ENCODE measurements at regions not wholly inside any gene's neighbourhood (a gene's known extent, or its start where the extent isn't known, plus 50 kb on each side); places are given as distances from the start of the nearest gene placed in this dataset.

DNA sequence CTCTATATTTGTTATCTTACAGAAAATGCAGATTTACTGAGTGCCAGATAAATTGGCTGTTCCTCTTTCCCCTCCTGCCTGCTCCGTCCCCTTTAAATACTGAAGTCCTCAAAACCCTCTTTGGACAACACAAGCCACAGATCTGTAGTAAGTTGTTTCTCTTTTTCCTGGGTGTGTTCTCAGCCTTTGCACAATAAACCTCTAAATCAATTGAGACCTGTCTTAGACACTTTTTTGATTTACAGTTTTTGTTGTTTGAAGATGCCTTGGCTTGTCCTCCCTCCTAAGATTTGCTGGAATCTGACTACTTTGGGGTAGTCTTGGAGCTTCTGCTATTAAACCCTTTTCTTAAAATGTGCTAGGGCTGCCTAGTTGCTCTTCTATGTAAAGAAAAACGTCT lies 60.9 kb upstream of the EIF2S2 start:
- Histone ChIP-seq H3K27me3 (no peaks in the 10 kb centered on the region), H3K4me3 (no peak overlapping the region), H3K36me3 (replicated peaks in 1 of 2) (no peaks in the 10 kb centered on the region), H3K9me3 (replicated peaks in 1 of 3) (no peaks in the 10 kb centered on the region), H3K4me1 (replicated peaks in 1 of 2) (no peaks in the 10 kb centered on the region), H3K27ac (no peak overlapping the region)
- 55 to 59% (median 57%) methylated on average over 2 of the region's 2 CpGs for WGBS, 4 donors
- TF ChIP-seq, protein P1, sequence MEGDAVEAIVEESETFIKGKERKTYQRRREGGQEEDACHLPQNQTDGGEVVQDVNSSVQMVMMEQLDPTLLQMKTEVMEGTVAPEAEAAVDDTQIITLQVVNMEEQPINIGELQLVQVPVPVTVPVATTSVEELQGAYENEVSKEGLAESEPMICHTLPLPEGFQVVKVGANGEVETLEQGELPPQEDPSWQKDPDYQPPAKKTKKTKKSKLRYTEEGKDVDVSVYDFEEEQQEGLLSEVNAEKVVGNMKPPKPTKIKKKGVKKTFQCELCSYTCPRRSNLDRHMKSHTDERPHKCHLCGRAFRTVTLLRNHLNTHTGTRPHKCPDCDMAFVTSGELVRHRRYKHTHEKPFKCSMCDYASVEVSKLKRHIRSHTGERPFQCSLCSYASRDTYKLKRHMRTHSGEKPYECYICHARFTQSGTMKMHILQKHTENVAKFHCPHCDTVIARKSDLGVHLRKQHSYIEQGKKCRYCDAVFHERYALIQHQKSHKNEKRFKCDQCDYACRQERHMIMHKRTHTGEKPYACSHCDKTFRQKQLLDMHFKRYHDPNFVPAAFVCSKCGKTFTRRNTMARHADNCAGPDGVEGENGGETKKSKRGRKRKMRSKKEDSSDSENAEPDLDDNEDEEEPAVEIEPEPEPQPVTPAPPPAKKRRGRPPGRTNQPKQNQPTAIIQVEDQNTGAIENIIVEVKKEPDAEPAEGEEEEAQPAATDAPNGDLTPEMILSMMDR (IDR thresholded peaks at IDR 0.05), result no peak
- no peak for TF ChIP-seq POLR2A (IDR thresholded peaks at IDR 0.05)
- DNase-seq, result no peak
- intact Hi-C loops (cut with DNase I), result no loop called here

DNA sequence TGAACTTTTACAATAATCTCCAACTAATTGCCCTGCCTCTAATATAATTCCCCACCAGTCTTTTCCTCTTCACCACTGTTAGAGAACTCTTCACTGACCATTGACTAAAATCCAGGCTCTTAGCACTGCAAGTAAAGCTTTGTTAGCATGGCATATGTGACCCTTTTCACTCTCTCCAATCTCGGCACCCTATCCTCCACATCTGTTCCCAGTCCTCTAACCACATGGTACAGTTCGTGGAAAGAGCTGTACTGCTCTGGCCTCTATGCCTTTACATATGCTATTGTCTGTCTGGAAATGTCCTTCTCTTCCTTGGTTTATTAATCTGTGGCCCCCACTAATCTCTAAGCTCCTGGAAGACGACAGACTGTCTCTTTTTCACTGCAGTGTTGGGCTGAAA lies 63.0 kb upstream of the EIF2S2 start:
- Histone ChIP-seq H3K27ac (no peak overlapping the region), H3K9me3 (replicated peaks in 1 of 3) (no peaks in the 10 kb centered on the region), H3K4me3 (no peak overlapping the region), H3K36me3 (replicated peaks in 1 of 2) (no peaks in the 10 kb centered on the region), H3K27me3 (no peaks in the 10 kb centered on the region), H3K4me1 (replicated peaks in 1 of 2) (no peaks in the 10 kb centered on the region)
- DNase-seq, result no peak
- TF ChIP-seq, protein P1 (IDR thresholded peaks at IDR 0.05), result no peak
- 70 to 85% (median 77%) methylated on average over 3 of the region's 3 CpGs for WGBS, 4 donors
- intact Hi-C loops (cut with DNase I), result no loop called here

DNA sequence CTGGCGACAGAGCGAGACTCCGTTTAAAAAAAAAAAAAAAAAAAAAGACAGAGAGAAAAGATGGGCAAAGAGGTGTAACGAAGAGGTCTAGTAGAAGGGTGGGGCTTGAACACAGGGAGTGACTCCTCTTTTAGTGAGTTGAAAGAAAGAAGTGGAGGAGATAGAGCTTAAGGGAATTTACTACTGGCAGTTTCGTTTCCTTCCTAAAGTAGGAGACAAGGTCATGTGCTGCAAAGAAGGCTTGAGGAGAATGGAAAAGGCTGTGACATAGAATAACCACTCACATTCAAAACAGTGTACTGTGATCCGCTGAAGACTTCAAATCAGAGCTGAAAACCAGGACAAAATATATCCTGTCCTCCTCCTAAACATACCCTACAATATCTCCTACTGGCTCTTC lies 63.8 kb upstream of the EIF2S2 start:
- WGBS, 4 donors, result 75 to 83% (median 79%) methylated on average over 6 of the region's 6 CpGs
- Histone ChIP-seq H3K27ac (no peak overlapping the region), H3K4me3 (no peak overlapping the region), H3K9me3 (replicated peaks in 1 of 3) (no peaks in the 10 kb centered on the region), H3K36me3 (replicated peaks in 1 of 2) (no peaks in the 10 kb centered on the region), H3K4me1 (replicated peaks in 1 of 2) (no peaks in the 10 kb centered on the region), H3K27me3 (no peaks in the 10 kb centered on the region)
- DNase-seq, result no peak
- intact Hi-C loops (cut with DNase I), result no loop called here
- TF ChIP-seq, protein P1 (IDR thresholded peaks at IDR 0.05), result no peak
- no peak for TF ChIP-seq POLR2A (IDR thresholded peaks at IDR 0.05)

DNA sequence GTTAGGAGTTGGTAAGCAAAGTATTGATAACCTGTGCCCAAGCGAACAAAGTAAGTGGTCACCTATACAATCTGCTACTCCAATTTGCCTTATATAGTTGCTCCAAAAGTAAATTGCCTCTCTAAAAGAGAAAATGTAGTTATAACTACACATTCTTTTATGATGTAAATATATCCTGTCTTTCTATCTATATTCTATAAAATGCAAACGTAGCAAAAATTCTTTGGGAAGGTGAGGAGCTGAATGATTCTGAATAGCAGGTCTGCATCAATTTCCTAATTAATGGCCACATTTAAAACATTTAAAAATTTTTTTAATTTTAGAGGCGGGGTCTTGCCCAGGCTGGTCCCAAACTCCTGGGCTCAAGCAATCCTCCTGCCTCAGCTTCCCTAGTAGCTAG lies 64.2 kb upstream of the ASIP start:
- TF ChIP-seq, protein P1 (IDR thresholded peaks at IDR 0.05), result no peak
- no peak for TF ChIP-seq POLR2A (IDR thresholded peaks at IDR 0.05)
- WGBS, 4 donors, result 86 to 93% (median 89%) methylated on average over 3 of the region's 3 CpGs
- no peaks in the 10 kb centered on the region for H3K27me3 ChIP-seq
- H3K4me1 ChIP-seq (replicated peaks in 1 of 2), result no peaks in the 10 kb centered on the region
- intact Hi-C loops (cut with DNase I), result no loop called here
- DNase-seq, result no peak
- H3K36me3 ChIP-seq (replicated peaks in 1 of 2), result no peaks in the 10 kb centered on the region
- H3K27ac ChIP-seq, result no peak overlapping the region
- no peak overlapping the region for H3K4me3 ChIP-seq
- no peaks in the 10 kb centered on the region for H3K9me3 ChIP-seq (replicated peaks in 1 of 3)
